CD4-positive, alpha-beta T cell treated with Interleukin-6 at 100 ng/mL for 8 hours (primary cell): ENCODE measurements at regions not wholly inside any gene's neighbourhood (a gene's known extent, or its start where the extent isn't known, plus 50 kb on each side); places are given as distances from the start of the nearest gene placed in this dataset.

Source experiments
- DNase-seq: peaks from one replicate; pipeline ENCODE4 v3.0.0-alpha.2; 2020; ENCODE audit warnings: mixed read lengths, low spot score

- no peak for DNase-seq
These were observed 311.0 kb upstream of the TNRC6C start for GRCh38 chr17:77647531-77647930.

GRCh38 chr17:77649717-77650211 is 308.7 kb upstream of the TNRC6C start:
- no peak for DNase-seq

- no peak for DNase-seq
These were observed 306.5 kb upstream of the TNRC6C start for GRCh38 chr17:77651988-77652387.

GRCh38 chr17:77654296-77654695 is 304.2 kb upstream of the TNRC6C start:
- no peak for DNase-seq

- no peak for DNase-seq
These were observed 303.7 kb upstream of the TNRC6C start for GRCh38 chr17:77654850-77655249.

GRCh38 chr17:77656054-77656453 is 302.4 kb upstream of the TNRC6C start:
- DNase-seq = no peak

- no peak for DNase-seq
These were observed 300.7 kb upstream of the TNRC6C start for GRCh38 chr17:77657839-77658238.

GRCh38 chr17:77660524-77660923 is 298.0 kb upstream of the TNRC6C start:
- no peak for DNase-seq

- DNase-seq = no peak
These were observed 295.7 kb upstream of the TNRC6C start for GRCh38 chr17:77662833-77663232.

GRCh38 chr17:77664097-77664729 is 294.3 kb upstream of the TNRC6C start:
- DNase-seq = no peak

GRCh38 chr17:77665833-77666232 is 292.7 kb upstream of the TNRC6C start:
- DNase-seq = no peak

GRCh38 chr17:77666462-77666861 is 292.0 kb upstream of the TNRC6C start:
- DNase-seq = no peak

- DNase-seq = peak; percentile 70
These were observed 291.6 kb upstream of the TNRC6C start for GRCh38 chr17:77666881-77667395.

- DNase-seq = no peak
These were observed 291.0 kb upstream of the TNRC6C start for GRCh38 chr17:77667478-77667877.

GRCh38 chr17:77668518-77668917 is 290.0 kb upstream of the TNRC6C start:
- DNase-seq = no peak

GRCh38 chr17:77670173-77670572 is 288.3 kb upstream of the TNRC6C start:
- no peak for DNase-seq

GRCh38 chr17:77674358-77674757 is 284.1 kb upstream of the TNRC6C start:
- DNase-seq = no peak

GRCh38 chr17:77675411-77675810 is 283.1 kb upstream of the TNRC6C start:
- DNase-seq = no peak

- no peak for DNase-seq
These were observed 282.7 kb upstream of the TNRC6C start for GRCh38 chr17:77675816-77676215.

- DNase-seq = no peak
These were observed 282.3 kb upstream of the TNRC6C start for GRCh38 chr17:77676237-77676661.

- DNase-seq = no peak
These were observed 281.3 kb upstream of the TNRC6C start for GRCh38 chr17:77677211-77677610.

- no peak for DNase-seq
These were observed 280.9 kb upstream of the TNRC6C start for GRCh38 chr17:77677630-77678029.

- DNase-seq = no peak
These were observed 278.9 kb upstream of the TNRC6C start for GRCh38 chr17:77679589-77679988.

GRCh38 chr17:77681861-77682260 is 276.6 kb upstream of the TNRC6C start:
- DNase-seq = no peak
